Suppressor macrophage treated with lipopolysaccharide for 1 hour (primary cell): ENCODE measurements at regions not wholly inside any gene's neighbourhood (a gene's known extent, or its start where the extent isn't known, plus 50 kb on each side); places are given as distances from the start of the nearest gene placed in this dataset.

ENCODE experiments used
- DNase-seq, 3 donors: peaks; one replicate each; pipeline ENCODE4 v3.0.0-alpha.2; 2020 to 2022

DNA sequence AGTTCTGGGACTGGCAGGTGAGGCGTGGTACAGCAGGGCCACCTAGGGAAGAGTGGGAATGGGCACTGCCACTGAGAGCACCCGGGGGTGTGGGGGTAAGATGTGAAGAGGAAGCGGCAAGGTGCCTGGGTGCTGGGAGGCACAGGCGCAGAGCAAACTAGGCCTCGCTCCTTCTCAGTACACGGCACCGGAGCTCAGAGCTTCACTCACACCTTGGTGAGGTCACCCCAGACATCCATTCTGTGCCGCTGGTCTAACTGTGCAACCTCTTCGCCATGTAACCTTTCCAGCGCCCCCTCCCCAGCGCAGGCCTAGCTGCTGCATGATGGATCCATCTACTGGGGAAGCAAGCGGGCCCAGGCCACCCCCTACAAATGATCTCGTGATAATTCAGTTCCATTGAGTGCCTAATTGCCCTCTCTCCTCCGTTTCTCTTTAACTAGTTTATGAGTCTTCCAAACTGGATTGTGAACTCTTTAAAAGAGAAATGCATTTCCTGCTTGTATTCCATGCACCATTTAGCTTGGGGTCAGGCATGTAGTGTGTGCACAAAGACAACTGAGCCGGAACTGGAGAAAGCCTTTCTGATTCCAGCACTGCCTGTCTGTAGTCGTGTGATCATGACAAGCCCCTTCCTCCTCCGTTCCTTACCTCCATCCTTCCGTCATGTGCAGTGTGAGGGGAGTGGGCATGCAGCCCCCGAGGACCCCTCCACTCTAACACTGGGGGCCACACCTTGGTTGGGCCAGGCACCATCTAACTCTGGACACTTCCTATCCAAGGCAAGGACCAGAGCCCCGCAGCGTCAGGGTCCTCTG, 1475.2 kb downstream of the TBC1D22A start:
- DNase-seq, result no peak

- DNase-seq, result no peak
These were observed 1473.8 kb downstream of the TBC1D22A start for GRCh38 chr22:48236261-48236660.

DNA sequence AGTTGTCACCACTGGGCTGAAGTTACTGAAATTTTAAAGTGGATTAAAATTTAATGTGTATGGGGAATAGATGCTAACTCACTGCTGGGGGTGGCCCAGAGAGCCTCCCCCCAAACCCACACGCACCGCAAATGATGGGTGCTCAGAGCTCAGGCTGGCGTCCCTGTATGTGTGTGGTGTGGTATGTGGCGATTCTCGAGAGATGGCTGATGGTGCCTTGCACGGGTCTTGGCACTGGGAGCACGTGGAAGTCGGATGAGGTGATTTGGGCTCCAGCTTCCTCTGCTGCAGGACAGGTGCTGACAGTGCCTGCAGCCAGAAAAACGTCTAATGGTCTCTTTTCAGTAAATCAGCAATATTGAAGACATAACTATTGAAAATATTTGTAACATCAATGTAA, 1473.3 kb downstream of the TBC1D22A start:
- no peak for DNase-seq

DNA sequence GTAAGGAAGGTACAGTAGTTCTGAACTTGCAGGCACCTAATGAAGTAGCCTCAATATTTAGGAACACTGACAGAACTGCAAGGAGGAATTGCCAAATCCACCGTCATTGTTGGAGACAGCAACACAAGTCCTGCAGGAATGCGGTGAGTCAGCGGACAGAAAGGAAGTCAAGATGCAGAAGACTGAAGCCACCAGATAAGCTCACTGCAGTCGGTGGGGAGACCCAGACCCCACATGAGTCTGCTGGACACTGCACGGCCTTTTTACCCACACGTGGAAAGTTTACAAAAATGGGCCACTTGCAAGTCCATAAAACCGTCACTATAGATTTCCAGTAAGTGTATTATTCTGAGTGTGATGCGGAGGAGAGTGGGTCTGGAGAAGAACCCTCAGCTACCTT, 1471.6 kb downstream of the TBC1D22A start:
- DNase-seq, result no peak

DNA sequence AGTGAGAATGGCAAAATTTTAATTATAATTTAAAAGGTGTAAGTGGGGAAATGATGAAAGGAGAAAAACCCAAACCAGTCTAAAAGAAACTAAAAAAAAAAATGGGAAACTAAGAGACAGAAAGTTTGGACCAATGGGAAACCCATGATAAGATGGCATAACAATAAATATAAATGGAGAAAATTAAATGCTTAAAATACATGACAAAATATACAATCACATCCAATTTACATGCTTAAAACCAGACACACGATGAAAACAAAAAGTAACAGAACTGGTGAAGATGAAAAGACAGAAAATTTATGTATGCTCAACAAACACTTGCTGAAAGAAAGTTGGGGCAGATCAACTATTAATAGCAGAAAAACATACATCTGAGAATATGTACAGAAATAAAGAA, 1471.1 kb downstream of the TBC1D22A start:
- no peak for DNase-seq

GRCh38 chr22:48228468-48228867, 1466.0 kb downstream of the TBC1D22A start:
- DNase-seq, result no peak

GRCh38 chr22:48227341-48228018, 1465.0 kb downstream of the TBC1D22A start:
- DNase-seq, result no peak

- no peak for DNase-seq
These were observed 1463.9 kb downstream of the TBC1D22A start for GRCh38 chr22:48226026-48227013.

GRCh38 chr22:48224332-48224731, 1461.9 kb downstream of the TBC1D22A start:
- DNase-seq, result no peak

- DNase-seq, result no peak
These were observed 1461.2 kb downstream of the TBC1D22A start for GRCh38 chr22:48223488-48224190.

DNA sequence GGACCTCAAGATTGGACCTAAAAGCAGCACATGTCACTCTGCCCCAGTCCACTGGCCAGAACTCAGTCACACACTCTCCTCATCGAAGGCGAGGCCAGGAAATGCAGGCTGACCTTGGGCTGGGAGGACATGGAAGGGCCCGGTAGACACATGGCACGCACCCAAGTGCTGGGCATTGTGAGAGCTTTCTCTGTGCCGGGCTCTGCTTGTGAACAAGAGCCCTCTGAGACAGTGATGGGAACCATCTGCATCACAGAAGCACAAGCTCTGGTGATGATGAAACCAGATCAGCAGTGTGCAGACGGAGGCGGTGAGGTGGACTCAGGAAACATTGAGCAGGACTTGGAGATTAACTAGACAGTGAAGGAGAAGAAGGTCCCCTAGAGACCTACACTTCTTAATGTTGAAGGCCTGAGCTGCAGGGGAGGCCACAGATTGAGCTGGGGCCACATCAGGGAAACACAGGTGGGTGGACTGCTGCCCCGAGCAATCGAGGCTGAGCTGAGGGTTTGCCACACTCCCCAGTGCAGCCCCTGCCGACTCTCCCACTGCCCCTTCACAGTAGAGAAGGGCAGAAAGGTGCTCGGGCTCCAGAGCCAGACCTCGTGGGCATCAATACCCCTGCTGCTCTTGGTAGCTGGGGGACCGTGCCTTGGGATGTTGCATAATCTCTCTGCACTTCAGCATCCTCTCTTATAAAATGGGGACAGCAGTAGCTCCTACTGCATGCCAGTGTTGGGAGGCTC, 1460.5 kb downstream of the TBC1D22A start:
- DNase-seq, result no peak

GRCh38 chr22:48218889-48219420, 1456.5 kb downstream of the TBC1D22A start:
- DNase-seq, result no peak

GRCh38 chr22:48217596-48217995, 1455.1 kb downstream of the TBC1D22A start:
- DNase-seq, result no peak

- no peak for DNase-seq
These were observed 1450.3 kb downstream of the TBC1D22A start for GRCh38 chr22:48212727-48213126.

DNA sequence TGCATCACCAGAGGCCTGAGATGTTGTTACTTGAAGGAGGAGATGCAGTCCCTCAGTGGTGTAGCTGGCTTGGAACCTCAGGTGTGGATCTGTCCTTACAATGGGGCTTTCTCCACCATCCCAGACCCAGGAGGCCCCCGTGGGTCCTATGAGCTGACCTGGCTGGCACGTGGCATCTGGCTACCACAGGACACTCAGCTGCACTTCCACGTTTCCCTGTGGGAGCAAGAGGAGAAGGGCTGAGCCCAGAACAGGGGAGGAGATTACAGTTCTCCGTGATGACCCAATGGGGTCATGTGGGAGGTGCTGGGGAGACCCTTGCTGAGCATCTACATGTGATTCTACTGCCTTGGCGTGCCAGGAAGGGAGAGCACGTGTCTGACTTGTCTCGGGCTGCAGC, 1448.4 kb downstream of the TBC1D22A start:
- DNase-seq, result no peak

GRCh38 chr22:48210198-48210580, 1447.7 kb downstream of the TBC1D22A start:
- DNase-seq, result no peak

- DNase-seq, result no peak
These were observed 1447.2 kb downstream of the TBC1D22A start for GRCh38 chr22:48209473-48210197.

DNA sequence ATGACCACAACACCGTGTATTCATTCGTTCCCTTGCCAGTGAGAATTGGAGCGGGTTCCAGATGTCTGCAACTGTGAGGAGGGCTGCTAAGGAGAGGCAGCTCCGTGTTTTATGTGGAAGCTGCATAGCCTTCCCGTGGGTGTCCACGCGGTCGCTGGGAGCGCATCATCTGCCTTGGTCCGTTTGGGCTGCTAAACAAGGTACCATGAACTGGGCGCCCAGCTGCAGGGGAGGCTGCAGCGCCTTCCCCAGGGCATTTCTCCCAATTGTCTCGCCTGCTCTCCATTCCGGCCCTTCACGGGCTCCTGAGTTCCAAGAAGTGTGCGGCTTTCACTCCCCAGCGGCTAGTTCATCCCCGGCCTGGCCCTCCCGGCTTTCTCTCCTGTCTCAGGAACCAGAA, 1446.4 kb downstream of the TBC1D22A start:
- DNase-seq, result no peak

DNA sequence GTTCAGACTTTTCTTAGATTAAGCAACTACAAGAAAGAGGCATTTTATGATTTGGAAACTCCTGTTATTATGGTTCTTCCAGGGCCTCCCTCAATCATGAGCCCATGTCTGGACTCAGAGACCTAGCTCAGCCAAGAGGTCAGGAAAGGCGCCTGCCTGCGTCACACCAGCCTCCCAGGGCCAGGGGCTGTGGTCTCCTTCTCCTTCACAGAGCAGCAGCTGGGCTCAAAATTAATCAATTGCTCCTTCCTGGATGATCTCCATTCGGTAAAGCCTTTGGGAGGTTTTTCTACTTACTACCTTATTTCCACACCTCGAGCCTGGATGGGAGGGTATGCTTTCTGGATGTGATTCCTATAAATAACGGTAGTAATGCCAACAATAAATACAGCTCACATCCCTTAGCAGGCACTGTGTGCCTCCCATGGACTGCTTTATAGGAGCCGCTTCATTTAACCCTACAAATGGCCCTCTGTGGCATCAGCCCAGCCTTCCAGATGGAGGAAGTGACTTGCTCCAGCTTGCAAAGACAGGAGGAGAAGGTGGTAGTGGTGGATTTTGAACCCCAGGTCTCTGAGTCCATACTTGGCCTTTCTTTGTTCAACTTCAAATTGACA, 1445.6 kb downstream of the TBC1D22A start:
- no peak for DNase-seq

DNA sequence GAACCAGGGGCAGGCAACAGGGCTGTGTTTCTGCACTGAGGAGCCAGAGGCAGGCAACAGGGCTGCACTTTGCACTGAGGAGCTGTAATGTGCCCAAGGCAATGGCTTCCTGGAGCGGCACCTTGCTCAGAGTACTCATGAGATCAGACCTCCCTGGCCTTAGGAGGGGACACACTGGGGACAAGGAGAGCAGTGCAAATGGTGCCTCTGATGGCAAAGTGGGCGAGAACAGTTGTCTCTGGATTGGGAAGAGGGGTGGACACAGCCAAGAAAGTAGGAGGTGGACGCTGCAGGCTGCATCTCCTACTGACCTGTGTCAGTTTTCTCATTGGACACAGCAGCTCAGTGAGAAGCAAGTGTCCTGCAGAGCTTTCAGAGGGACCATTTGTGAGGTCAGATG, 1443.3 kb downstream of the TBC1D22A start:
- no peak for DNase-seq
